ENCODE measurements at regions not wholly inside any gene's neighbourhood (a gene's known extent, or its start where the extent isn't known, plus 50 kb on each side); places are given as distances from the start of the nearest gene placed in this dataset.

- TF ChIP-seq CTCF (IDR thresholded peaks at IDR 0.05 in 8 of 11, conservative IDR thresholded peaks at IDR 0.05 in 3 of 11) (no peak), POLR2AphosphoS5 (IDR thresholded peaks at IDR 0.05) (no peak)
Observed at GRCh38 chr17:59503500-59503899, 61.9 kb upstream of the DHX40 start.
